Panc1 (cell line): ENCODE measurements at regions not wholly inside any gene's neighbourhood (a gene's known extent, or its start where the extent isn't known, plus 50 kb on each side); places are given as distances from the start of the nearest gene placed in this dataset.

Experiments used
- ATAC-seq: fragments of 200-7000 bp; cut with Tn5 transposase; 2 replicates; pipeline ENCODE4 v1.9.1; 2020; ENCODE audit warnings: mild to moderate bottlenecking, moderate library complexity
- BruUV-seq: library from RNA; stranded (reverse); fragments of 400-500 nt; replicated peaks from 2 replicates; lab custom pipeline; 2021; lab: Mats Ljungman, UMichigan
- CTCF ChIA-PET: fragments of 300-600 bp; sonication (Branson Sonifier 250); formaldehyde crosslinking; loops from one replicate; lab custom pipeline; 2022; ENCODE audit warnings: antibody characterized with exemption; lab: Charles Lee
- POLR2A ChIA-PET: fragments of 300-600 bp; sonication (Branson Sonifier 250); formaldehyde crosslinking; loops from one replicate; lab custom pipeline; 2022; ENCODE audit warnings: antibody characterized with exemption; lab: Charles Lee
- DNase-seq: peaks from one replicate; pipeline ENCODE4 v3.0.0-alpha.2; 2010; ENCODE audit warnings: low read depth, low spot score
- H3K27ac ChIP-seq: 2 replicates; pipeline ENCODE4 v1.5.1; 2011; ENCODE audit warnings: mild to moderate bottlenecking, low read length, inconsistent platforms
- H3K27me3 ChIP-seq: fragments of 200-500 bp; sonication (Bioruptor generic); 2 replicates; pipeline ENCODE4 v1.6.0; 2014; ENCODE audit warnings: low read length, inconsistent platforms; ENCODE audit not compliant: control insufficient read depth, insufficient read depth
- H3K36me3 ChIP-seq: fragments of 200-500 bp; sonication (Bioruptor generic); 2 replicates; pipeline ENCODE4 v1.5.1; 2014; ENCODE audit warnings: inconsistent platforms, mild to moderate bottlenecking, low read length, moderate library complexity; ENCODE audit not compliant: control insufficient read depth, insufficient read depth
- H3K4me1 ChIP-seq: 2 replicates; pipeline ENCODE4 v1.5.1; 2011; ENCODE audit warnings: inconsistent platforms, mild to moderate bottlenecking, low read length, moderate library complexity; ENCODE audit not compliant: control insufficient read depth, insufficient read depth
- H3K4me3 ChIP-seq, 2 experiments: 2 replicates each; pipeline ENCODE4 v1.5.1; 2011 to 2012; ENCODE audit warnings: low read depth in 2 of 2, low read length in 2 of 2, mild to moderate bottlenecking in 2 of 2, inconsistent platforms in 1 of 2, moderate library complexity in 1 of 2
- H3K9me3 ChIP-seq: fragments of 200-500 bp; sonication (Bioruptor generic); 2 replicates; pipeline ENCODE4 v1.5.1; 2014; ENCODE audit warnings: low read depth, mild to moderate bottlenecking, inconsistent platforms, low read length, moderate library complexity; ENCODE audit not compliant: control insufficient read depth, insufficient read depth
- CTCF ChIP-seq: fragments of 450-650 bp; IDR thresholded peaks from 2 replicates; pipeline ENCODE4 v1.5.1; 2017; ENCODE audit warnings: mild to moderate bottlenecking
- POLR2AphosphoS5 ChIP-seq: IDR thresholded peaks from 2 replicates; pipeline ENCODE4 v1.6.1; 2012; ENCODE audit warnings: mild to moderate bottlenecking, low read depth, low read length, moderate library complexity
- REST ChIP-seq, 2 experiments: IDR thresholded peaks; 2 replicates each; pipeline ENCODE4 v1.6.1; 2011 to 2012; ENCODE audit warnings: low read depth in 2 of 2, control low read depth in 1 of 2, low read length in 1 of 2, mild to moderate bottlenecking in 1 of 2, moderate library complexity in 1 of 2; ENCODE audit not compliant: insufficient read depth in 1 of 2
- SIN3A ChIP-seq: IDR thresholded peaks from 2 replicates; pipeline ENCODE4 v1.6.1; 2012; ENCODE audit warnings: low read depth, mild to moderate bottlenecking, low read length, moderate library complexity, borderline replicate concordance; ENCODE audit not compliant: insufficient read depth
- TCF7L2 ChIP-seq: IDR thresholded peaks from 2 replicates; pipeline ENCODE4 v1.6.1; 2011; ENCODE audit warnings: mild to moderate bottlenecking, low read depth, low read length, inconsistent platforms
- in situ Hi-C: cut with HindIII; loops from 2 replicates; pipeline ENCODE4 v1.10.0; 2016; ENCODE audit warnings: low sequenced_read_pairs, low pct_unique_long_range_greater_than_20kb
- intact Hi-C: fragments of 100-400 bp; cut with micrococcal nuclease; formaldehyde crosslinking; loops from one replicate; pipeline ENCODE4 v1.10.0; 2022; ENCODE audit not compliant: unreplicated experiment

DNA sequence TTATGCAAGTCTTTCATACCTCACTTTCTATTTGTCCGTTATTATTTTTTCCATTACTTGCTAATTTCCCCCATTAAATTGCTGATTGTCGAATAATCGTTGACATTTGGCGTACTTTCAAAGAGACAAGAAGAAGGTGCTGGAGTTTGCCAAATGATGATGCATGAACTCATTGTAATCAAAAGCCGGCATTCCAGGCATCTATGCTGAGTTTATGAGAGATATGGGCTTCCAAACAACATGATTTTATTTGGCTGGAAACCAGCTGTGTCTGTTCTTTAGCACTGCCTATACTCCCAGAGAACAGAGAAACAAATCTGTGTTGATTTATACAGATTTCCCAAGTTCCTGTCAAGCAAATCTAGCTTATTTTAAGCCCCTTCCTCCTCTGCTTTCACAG is 80.8 kb upstream of the RPS6KA3 start:
- no peak for DNase-seq
- H3K27me3 ChIP-seq, result no peaks in the 10 kb centered on the region
- no peak for TF ChIP-seq TCF7L2
- TF ChIP-seq POLR2AphosphoS5, result no peak
- TF ChIP-seq CTCF, result no peak
- no peak for TF ChIP-seq REST (IDR thresholded peaks at IDR 0.05; ENCODE audit: insufficient read depth in 1 of 2, low read depth in 2 of 2, low read length in 1 of 2)
- no peak for TF ChIP-seq SIN3A
- no peaks in the 10 kb centered on the region for H3K36me3 ChIP-seq
- no peak for ATAC-seq
- H3K9me3 ChIP-seq, result no peaks in the 10 kb centered on the region
- H3K4me3 ChIP-seq, result no peak overlapping the region
- in situ Hi-C loops (no loop called here), intact Hi-C loops (no loop called here)
- no peaks in the 10 kb centered on the region for H3K4me1 ChIP-seq
- no TSS peak for BruUV-seq
- H3K27ac ChIP-seq, result no peak overlapping the region
- ChIA-PET CTCF (no interaction called here), POLR2A (no interaction called here)

DNA sequence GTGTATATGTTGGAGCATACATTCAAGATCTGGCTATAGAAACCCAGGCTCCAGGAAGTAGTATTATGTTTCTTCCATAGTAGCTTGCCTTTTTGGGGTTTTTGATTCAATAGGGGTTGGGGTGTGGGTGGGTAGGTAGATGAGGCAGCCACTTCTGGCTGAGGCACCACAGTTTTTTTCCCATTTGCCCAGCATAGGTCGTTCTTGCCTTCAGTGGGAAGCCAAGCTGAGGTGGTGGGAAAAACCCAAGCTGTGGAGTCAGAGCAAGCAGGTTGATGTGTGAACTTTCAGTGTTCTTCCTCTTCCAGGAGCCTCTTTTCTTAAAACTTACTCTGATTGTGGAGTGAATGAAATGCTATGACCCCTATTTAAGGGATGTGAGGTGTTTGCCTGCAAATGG is 67.0 kb upstream of the RPS6KA3 start:
- H3K4me3 ChIP-seq, result no peak overlapping the region
- BruUV-seq, result no TSS peak
- in situ Hi-C loops (no loop called here), intact Hi-C loops (no loop called here)
- H3K27ac ChIP-seq, result no peak overlapping the region
- POLR2A ChIA-PET, result no interaction called here
- no peaks in the 10 kb centered on the region for H3K4me1 ChIP-seq
- TF ChIP-seq TCF7L2, result no peak
- no peak for TF ChIP-seq SIN3A
- TF ChIP-seq REST (IDR thresholded peaks at IDR 0.05; ENCODE audit: insufficient read depth in 1 of 2, low read depth in 2 of 2, low read length in 1 of 2), result no peak
- TF ChIP-seq POLR2AphosphoS5, result no peak
- TF ChIP-seq CTCF, result no peak
- DNase-seq (no peak), ATAC-seq (no peak)
- CTCF ChIA-PET, result no interaction called here
- H3K9me3 ChIP-seq, result no peaks in the 10 kb centered on the region
- H3K36me3 ChIP-seq, result no peaks in the 10 kb centered on the region
- no peaks in the 10 kb centered on the region for H3K27me3 ChIP-seq
